H9 (cell line): ENCODE measurements at regions not wholly inside any gene's neighbourhood (a gene's known extent, or its start where the extent isn't known, plus 50 kb on each side); places are given as distances from the start of the nearest gene placed in this dataset.

Source experiments
- DNase-seq: peaks from one replicate; pipeline ENCODE4 v3.0.0-alpha.2; 2017
- H2AFZ ChIP-seq: one replicate; pipeline ENCODE4 v1.6.1; 2013; ENCODE audit warnings: mild to moderate bottlenecking, low read length, control low read depth, moderate library complexity
- H2AK5ac ChIP-seq: 2 replicates; pipeline ENCODE4 v1.6.1; 2013; ENCODE audit warnings: low read length, control low read depth, mixed read lengths; ENCODE audit not compliant: insufficient read length
- H2BK120ac ChIP-seq: one replicate; pipeline ENCODE4 v1.6.1; 2013; ENCODE audit warnings: low read depth, mild to moderate bottlenecking, low read length, control low read depth, inconsistent platforms; ENCODE audit not compliant: poor library complexity, severe bottlenecking
- H2BK12ac ChIP-seq: 2 replicates; pipeline ENCODE4 v1.6.1; 2013; ENCODE audit warnings: low read length, control low read depth, mixed read lengths, low read depth; ENCODE audit not compliant: insufficient read length
- H2BK15ac ChIP-seq: 2 replicates; pipeline ENCODE4 v1.6.1; 2013; ENCODE audit warnings: low read depth, low read length, control low read depth
- H2BK20ac ChIP-seq: one replicate; pipeline ENCODE4 v1.6.1; 2013; ENCODE audit warnings: low read depth, mild to moderate bottlenecking, low read length, control low read depth, inconsistent platforms; ENCODE audit not compliant: poor library complexity, severe bottlenecking
- H2BK5ac ChIP-seq: 2 replicates; pipeline ENCODE4 v1.6.1; 2013; ENCODE audit warnings: low read length, control low read depth, mixed read lengths; ENCODE audit not compliant: insufficient read length
- H3K14ac ChIP-seq: 2 replicates; pipeline ENCODE4 v1.6.1; 2013; ENCODE audit warnings: low read length, control low read depth; ENCODE audit not compliant: insufficient read depth
- H3K18ac ChIP-seq: 2 replicates; pipeline ENCODE4 v1.6.1; 2013; ENCODE audit warnings: low read depth, mild to moderate bottlenecking, mixed read lengths, low read length, control low read depth; ENCODE audit not compliant: insufficient read length
- H3K23ac ChIP-seq: 2 replicates; pipeline ENCODE4 v1.6.1; 2013; ENCODE audit warnings: low read length, control low read depth, mixed read lengths, low read depth; ENCODE audit not compliant: insufficient read length
- H3K23me2 ChIP-seq: 2 replicates; pipeline ENCODE4 v1.6.1; 2013; ENCODE audit warnings: low read depth, mild to moderate bottlenecking, mixed read lengths, low read length, control low read depth; ENCODE audit not compliant: insufficient read length, poor library complexity, severe bottlenecking
- H3K27ac ChIP-seq: 2 replicates; pipeline ENCODE4 v1.5.1; 2013; ENCODE audit warnings: low read length, control low read depth, mixed read lengths, low read depth; ENCODE audit not compliant: insufficient read length
- H3K27me3 ChIP-seq: 2 replicates; pipeline ENCODE4 v1.6.1; 2013; ENCODE audit warnings: low read length, control low read depth, inconsistent platforms; ENCODE audit not compliant: insufficient read depth
- H3K4ac ChIP-seq: 2 replicates; pipeline ENCODE4 v1.6.1; 2013; ENCODE audit warnings: low read depth, mild to moderate bottlenecking, control low read depth, inconsistent platforms, low read length, moderate library complexity
- H3K4me1 ChIP-seq: 2 replicates; pipeline ENCODE4 v1.6.1; 2013; ENCODE audit warnings: low read length, control low read depth, inconsistent platforms; ENCODE audit not compliant: insufficient read depth
- H3K4me2 ChIP-seq: 2 replicates; pipeline ENCODE4 v1.6.1; 2013; ENCODE audit warnings: low read length, control low read depth, mixed read lengths; ENCODE audit not compliant: insufficient read length, insufficient read depth
- H3K56ac ChIP-seq: 2 replicates; pipeline ENCODE4 v1.6.1; 2013; ENCODE audit warnings: low read depth, mild to moderate bottlenecking, mixed read lengths, low read length, control low read depth; ENCODE audit not compliant: insufficient read length
- H3K79me1 ChIP-seq: 2 replicates; pipeline ENCODE4 v1.6.1; 2013; ENCODE audit warnings: low read depth, mild to moderate bottlenecking, moderate library complexity, low read length, control low read depth, inconsistent platforms; ENCODE audit not compliant: insufficient read depth, poor library complexity, severe bottlenecking
- H3K79me2 ChIP-seq: 2 replicates; pipeline ENCODE4 v1.6.1; 2013; ENCODE audit warnings: low read length, control low read depth, inconsistent platforms; ENCODE audit not compliant: insufficient read depth
- H3K9ac ChIP-seq: 2 replicates; pipeline ENCODE4 v1.6.1; 2013; ENCODE audit warnings: low read length, control low read depth, mixed read lengths; ENCODE audit not compliant: insufficient read length; ENCODE audit errors: extremely low read depth
- H3K9me3 ChIP-seq: one replicate; pipeline ENCODE4 v1.6.1; 2013; ENCODE audit warnings: low read depth, low read length, inconsistent platforms; ENCODE audit not compliant: control insufficient read depth
- H3T11ph ChIP-seq: one replicate; pipeline ENCODE4 v1.6.1; 2013; ENCODE audit warnings: mild to moderate bottlenecking, low read length, control low read depth, inconsistent platforms
- H4K20me1 ChIP-seq: one replicate; pipeline ENCODE4 v1.6.1; 2013; ENCODE audit not compliant: control insufficient read depth, insufficient read length, insufficient read depth
- H4K5ac ChIP-seq: 2 replicates; pipeline ENCODE4 v1.6.1; 2013; ENCODE audit warnings: low read depth, mild to moderate bottlenecking, mixed read lengths, low read length, control low read depth; ENCODE audit not compliant: insufficient read length
- H4K8ac ChIP-seq: replicated peaks from 2 replicates; pipeline ENCODE4 v1.6.1; 2013; ENCODE audit warnings: low read length, control low read depth, mixed read lengths, low read depth; ENCODE audit not compliant: insufficient read length
- H4K91ac ChIP-seq: 2 replicates; pipeline ENCODE4 v1.6.1; 2013; ENCODE audit warnings: low read depth, mild to moderate bottlenecking, moderate library complexity, mixed read lengths, low read length, control low read depth; ENCODE audit not compliant: insufficient read length
- H3K27ac Mint-ChIP-seq, 3 experiments: 2 replicates in 2 of 3; 3 replicates in 1 of 3; pipeline ENCODE4 v1.8.0; 2020 to 2021; ENCODE audit warnings: mixed read lengths in 3 of 3, mild to moderate bottlenecking in 1 of 3, moderate library complexity in 1 of 3
- H3K27me3 Mint-ChIP-seq: 2 replicates; pipeline ENCODE4 v1.8.0; 2021; ENCODE audit warnings: low read depth, mild to moderate bottlenecking, moderate library complexity, mixed read lengths
- H3K36me3 Mint-ChIP-seq, 3 experiments: 2 replicates in 2 of 3; 3 replicates in 1 of 3; pipeline ENCODE4 v1.8.0; 2020 to 2021; ENCODE audit warnings: low read depth in 3 of 3, mixed read lengths in 3 of 3; ENCODE audit not compliant: insufficient read depth in 1 of 3
- H3K4me1 Mint-ChIP-seq, 2 experiments: 2 replicates each; pipeline ENCODE4 v1.8.0; 2020; ENCODE audit warnings: mixed read lengths in 2 of 2
- H3K4me3 Mint-ChIP-seq, 2 experiments: 2 replicates in 1 of 2; 3 replicates in 1 of 2; pipeline ENCODE4 v1.8.0; 2020 to 2021; ENCODE audit warnings: mild to moderate bottlenecking in 2 of 2, mixed read lengths in 2 of 2, moderate library complexity in 1 of 2
- H3K9me3 Mint-ChIP-seq, 2 experiments: 2 replicates in 1 of 2; 3 replicates in 1 of 2; pipeline ENCODE4 v1.8.0; 2020; ENCODE audit warnings: mild to moderate bottlenecking in 2 of 2, mixed read lengths in 2 of 2, moderate library complexity in 1 of 2
- WGBS: extraction: QIAGEN DNeasy Blood & Tissue Kit; methylation state at CpG from one replicate; pipeline ENCODE4 v1.1.7; 2013; ENCODE audit warnings: missing lambda C conversion rate, low lambda C conversion rate, mixed read lengths; ENCODE audit not compliant: insufficient read length; ENCODE audit errors: extremely low coverage; 5-methylcytosine and 5-hydroxymethylcytosine counted together
- TF ChIP-seq, protein P1 (sequence below): fragments of 200-600 bp; sonication (generic); conservative IDR thresholded peaks from 3 replicates; pipeline ENCODE4 v1.8.0; 2021; ENCODE audit warnings: antibody characterized with exemption, mild to moderate bottlenecking

DNA sequence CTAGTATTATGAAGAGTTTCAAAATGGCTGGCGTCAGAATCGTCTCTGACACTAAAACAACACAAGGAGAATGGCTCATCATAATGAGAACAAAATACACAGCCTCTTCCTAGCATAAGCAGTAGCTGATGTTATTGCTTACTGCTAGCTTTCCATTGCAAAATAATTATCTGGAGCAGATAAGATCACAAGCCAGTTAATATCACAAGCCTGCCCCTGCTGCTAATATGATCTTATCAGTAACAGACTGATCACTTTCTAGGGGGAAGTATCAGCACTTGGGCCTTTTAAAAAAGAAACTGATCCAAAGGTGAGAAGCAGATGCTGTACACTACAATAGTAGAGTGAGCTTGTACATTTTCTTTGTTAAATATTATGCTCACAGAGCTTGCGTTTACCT, 554.8 kb upstream of the PABPC4L start:
- Histone ChIP-seq H4K91ac (no peak overlapping the region), H3K23ac (no peak overlapping the region), H3K23me2 (no peaks in the 10 kb centered on the region), H4K8ac (no peak overlapping the region), H3K9me3 (no peaks in the 10 kb centered on the region), H3K4me1 (no peaks in the 10 kb centered on the region), H3K9ac (no peak overlapping the region), H3K18ac (no peak overlapping the region), H3K79me2 (no peaks in the 10 kb centered on the region), H2BK5ac (no peak overlapping the region), H4K5ac (no peak overlapping the region), H2BK15ac (no peak overlapping the region), H2AK5ac (no peak overlapping the region), H3K27ac (no peak overlapping the region), H2BK120ac (no peak overlapping the region), H3K79me1 (no peaks in the 10 kb centered on the region), H3K4ac (no peak overlapping the region), H3K14ac (no peak overlapping the region), H2BK20ac (no peak overlapping the region), H3K27me3 (no peaks in the 10 kb centered on the region), H3K4me2 (no peak overlapping the region), H2AFZ (no peak overlapping the region), H2BK12ac (no peak overlapping the region), H3T11ph (no peak overlapping the region), H3K56ac (no peak overlapping the region), H4K20me1 (no peaks in the 10 kb centered on the region)
- H3K4me3 Mint-ChIP-seq: no peak overlapping the region
- no peak for DNase-seq
- H3K36me3 Mint-ChIP-seq: no peaks in the 10 kb centered on the region; a peak in 1 of 7 replicates
- H3K27me3 Mint-ChIP-seq: no peaks in the 10 kb centered on the region
- WGBS: no CpG with 5 or more reads among the region's 3 CpGs
- H3K27ac Mint-ChIP-seq: no peak overlapping the region
- TF ChIP-seq, protein P1, sequence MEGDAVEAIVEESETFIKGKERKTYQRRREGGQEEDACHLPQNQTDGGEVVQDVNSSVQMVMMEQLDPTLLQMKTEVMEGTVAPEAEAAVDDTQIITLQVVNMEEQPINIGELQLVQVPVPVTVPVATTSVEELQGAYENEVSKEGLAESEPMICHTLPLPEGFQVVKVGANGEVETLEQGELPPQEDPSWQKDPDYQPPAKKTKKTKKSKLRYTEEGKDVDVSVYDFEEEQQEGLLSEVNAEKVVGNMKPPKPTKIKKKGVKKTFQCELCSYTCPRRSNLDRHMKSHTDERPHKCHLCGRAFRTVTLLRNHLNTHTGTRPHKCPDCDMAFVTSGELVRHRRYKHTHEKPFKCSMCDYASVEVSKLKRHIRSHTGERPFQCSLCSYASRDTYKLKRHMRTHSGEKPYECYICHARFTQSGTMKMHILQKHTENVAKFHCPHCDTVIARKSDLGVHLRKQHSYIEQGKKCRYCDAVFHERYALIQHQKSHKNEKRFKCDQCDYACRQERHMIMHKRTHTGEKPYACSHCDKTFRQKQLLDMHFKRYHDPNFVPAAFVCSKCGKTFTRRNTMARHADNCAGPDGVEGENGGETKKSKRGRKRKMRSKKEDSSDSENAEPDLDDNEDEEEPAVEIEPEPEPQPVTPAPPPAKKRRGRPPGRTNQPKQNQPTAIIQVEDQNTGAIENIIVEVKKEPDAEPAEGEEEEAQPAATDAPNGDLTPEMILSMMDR: no peak
- no peaks in the 10 kb centered on the region for H3K9me3 Mint-ChIP-seq
- H3K4me1 Mint-ChIP-seq: no peaks in the 10 kb centered on the region
